ENCODE measurements at regions not wholly inside any gene's neighbourhood (a gene's known extent, or its start where the extent isn't known, plus 50 kb on each side); places are given as distances from the start of the nearest gene placed in this dataset.

- DNase-seq, result peak; percentile 48
These were observed 329.7 kb upstream of the HTR2A start for GRCh38 chr13:47226516-47226915.

- DNase-seq, result no peak
These were observed 323.7 kb upstream of the HTR2A start for GRCh38 chr13:47220453-47221140.

DNA sequence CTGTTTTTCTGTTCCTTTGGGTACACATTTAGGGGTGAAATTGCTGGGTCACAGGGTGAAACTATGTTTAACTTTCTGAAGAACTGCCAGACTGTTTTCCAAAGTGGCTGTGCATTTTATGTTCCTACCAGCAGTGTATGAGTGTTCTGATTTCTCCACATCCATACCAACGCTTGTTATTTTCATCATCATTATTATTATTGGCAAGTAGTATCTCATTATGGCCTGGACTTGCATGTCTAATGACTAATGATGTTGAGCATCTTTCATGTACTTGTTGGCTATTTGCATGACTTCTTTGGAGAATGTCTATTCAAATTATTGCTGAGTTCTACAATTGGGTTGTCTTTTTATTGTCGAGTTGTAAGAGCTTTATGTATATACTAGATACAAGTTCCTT lies 321.8 kb upstream of the HTR2A start:
- no peak for DNase-seq

DNA sequence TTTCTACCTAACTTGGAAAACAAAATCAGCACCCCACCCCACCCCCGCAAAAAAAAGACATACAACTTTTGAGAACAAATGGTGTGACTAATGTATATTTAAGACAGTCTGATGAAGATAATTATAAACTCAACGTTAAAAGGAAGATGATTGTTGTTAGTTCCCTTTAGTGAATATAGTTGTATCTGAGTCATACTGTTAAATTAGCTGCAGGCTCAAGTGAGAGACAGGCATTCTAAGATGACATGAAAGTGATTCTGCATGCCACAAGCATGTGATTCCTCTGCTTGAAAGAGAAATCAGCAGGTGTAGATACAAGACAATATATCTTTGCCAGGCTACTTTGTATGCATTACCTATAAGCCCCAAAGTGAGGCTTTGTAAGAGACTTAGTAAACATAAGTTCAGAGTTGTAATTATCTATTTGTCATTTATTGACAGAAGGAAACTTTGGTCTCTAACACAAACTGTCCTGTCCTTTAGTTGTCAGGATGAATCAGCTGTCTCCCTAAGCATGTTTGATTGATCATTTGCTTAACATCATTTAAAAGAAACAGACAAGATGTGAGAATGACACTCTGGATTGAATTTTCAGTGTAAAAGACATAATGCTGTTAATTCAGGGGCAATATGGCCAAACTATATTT lies 319.4 kb upstream of the HTR2A start:
- DNase-seq, result peak; percentile 69

DNA sequence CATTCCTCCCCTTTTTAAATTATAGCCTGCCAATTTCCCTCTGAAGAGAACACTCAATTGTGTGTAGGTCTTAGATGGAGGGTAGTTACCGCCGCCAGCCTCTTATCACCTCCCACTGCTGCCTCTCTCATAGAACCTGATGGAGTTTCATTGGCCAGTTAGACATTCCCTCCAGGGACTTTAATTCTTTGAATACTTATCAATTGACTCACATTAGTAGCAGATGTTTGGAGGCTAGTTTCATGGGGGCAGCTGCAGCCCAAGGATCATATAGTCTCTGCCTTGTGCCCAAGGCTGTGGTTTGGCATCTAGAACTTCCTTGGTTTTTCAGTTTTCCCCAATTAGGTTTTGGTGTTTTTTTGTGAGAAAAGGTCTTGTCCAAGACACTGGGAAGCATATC lies 318.9 kb upstream of the HTR2A start:
- DNase-seq, result peak; percentile 93

- DNase-seq, result peak; percentile 21
These were observed 316.2 kb upstream of the HTR2A start for GRCh38 chr13:47213047-47213446.

DNA sequence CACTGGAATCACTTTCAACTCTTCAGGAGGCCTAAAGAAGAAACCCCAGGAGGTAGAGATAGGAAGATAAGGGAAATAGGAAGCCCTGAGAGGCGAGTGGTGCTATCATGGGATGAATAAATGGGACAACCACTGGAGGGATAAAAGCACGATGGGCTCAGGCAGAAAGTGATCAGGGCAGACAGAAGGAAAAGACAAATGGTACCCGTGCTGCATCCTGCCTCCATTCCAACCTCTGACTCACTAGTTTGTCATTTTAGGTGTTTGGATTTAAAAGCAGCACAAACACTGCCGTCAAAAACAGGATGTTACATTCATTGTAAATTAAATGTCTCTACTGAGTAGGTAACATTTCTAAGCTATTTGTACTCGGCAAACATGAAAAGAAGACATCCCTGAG lies 314.3 kb upstream of the HTR2A start:
- peak; percentile 42 for DNase-seq

- DNase-seq, result no peak
These were observed 309.3 kb upstream of the HTR2A start for GRCh38 chr13:47206111-47206510.

- DNase-seq, result no peak
These were observed 293.9 kb upstream of the HTR2A start for GRCh38 chr13:47190696-47191305.

DNA sequence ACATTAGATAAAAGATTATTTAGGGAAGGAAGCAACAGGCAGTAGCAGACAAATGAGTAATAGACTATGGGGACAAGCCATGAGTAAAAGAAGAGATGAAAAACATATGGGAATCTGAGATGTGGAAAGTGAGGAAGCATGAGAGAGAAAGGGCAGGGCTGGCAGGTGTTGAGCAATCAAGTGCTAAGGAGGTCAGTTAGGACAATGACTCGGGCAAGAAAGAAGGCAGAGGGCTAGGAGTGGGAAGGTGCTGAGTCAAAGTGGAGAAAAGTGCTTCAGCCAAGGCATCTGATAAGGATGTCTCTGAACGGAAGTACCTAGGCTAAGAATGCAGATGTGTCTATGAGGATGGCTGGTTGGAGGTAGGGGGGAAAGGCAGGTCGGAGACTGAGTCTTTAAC lies 291.9 kb upstream of the HTR2A start:
- peak; percentile 88 for DNase-seq

DNA sequence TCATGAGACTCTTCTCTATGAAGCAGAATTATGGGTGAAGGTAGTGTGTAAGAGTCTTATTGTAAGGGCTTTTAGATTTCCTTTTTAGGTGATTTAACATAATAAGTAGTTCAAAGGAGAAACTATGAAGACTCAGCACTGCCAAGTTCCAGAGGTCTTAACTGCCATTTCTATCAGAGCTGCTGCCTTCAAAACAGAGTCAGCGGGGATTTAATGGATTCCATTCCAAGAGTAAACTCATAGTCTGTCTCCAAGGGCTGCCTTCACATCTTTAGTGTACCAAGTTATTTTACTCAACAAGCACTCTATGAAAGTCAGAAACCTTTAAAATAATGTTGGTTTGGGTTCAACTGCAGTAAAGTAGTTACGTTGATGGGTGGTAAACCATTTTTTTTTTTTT lies 289.6 kb upstream of the HTR2A start:
- no peak for DNase-seq

DNA sequence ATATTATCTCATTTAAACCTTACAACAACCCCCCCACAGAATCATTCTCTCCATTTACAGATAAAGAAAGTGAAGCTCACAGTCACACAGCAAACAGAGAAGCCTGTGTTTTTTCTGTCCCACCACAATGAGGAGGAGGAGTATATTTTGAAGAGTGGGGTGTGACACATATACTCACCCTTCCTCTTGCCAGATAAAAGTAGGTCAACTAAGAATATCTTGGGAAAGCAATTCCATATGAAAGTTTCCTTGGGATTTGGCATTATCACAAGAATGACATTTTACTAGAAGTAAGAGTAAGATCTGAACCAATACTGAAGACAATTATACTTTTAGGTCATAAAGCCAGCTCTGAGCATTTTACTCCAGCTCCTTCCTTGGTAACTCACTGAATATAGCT lies 287.5 kb upstream of the HTR2A start:
- DNase-seq, result no peak

GRCh38 chr13:47179321-47179720 lies 282.5 kb upstream of the HTR2A start:
- no peak for DNase-seq

DNA sequence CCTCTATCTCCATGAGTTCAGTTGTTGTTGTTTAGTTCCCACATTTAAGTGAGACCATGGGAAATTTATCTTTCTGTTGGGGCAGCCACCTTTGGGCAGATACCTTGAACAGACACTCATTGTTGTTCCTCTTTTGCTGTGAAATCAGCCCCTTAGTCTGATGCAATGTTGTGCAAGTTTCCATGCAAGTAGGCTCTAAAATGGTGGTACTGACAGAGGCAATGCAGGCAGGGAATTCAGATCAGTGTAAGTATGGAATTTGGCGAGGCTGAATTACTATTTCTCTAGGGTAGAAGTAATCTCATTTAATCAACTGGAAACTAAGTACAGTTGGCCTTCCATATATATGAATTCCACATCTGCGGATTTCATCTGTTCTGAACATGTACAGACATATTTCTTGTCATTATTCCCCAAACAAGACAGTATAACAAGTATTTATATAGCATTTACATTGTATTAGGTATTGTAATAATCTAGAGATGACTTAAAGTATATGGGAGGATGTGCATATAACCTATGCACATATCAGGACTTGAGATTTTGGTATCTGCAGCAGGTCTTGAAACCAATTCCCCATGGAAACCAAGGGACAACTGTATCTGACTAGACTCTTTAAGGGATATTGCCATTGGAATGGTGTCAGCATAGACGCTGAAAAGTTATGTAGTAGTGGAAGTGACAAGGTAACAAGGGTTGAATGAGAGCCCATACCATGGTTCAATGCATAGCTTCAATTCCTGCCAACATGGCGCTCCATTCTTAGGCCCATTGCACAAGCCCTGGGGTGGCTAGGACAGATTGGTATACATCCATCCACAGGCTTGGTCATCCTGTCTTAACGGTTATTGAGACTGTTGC lies 281.5 kb upstream of the HTR2A start:
- DNase-seq, result no peak

GRCh38 chr13:47175172-47175866 lies 278.5 kb upstream of the HTR2A start:
- DNase-seq, result peak; percentile 91

- DNase-seq, result no peak
These were observed 274.1 kb upstream of the HTR2A start for GRCh38 chr13:47170971-47171370.

DNA sequence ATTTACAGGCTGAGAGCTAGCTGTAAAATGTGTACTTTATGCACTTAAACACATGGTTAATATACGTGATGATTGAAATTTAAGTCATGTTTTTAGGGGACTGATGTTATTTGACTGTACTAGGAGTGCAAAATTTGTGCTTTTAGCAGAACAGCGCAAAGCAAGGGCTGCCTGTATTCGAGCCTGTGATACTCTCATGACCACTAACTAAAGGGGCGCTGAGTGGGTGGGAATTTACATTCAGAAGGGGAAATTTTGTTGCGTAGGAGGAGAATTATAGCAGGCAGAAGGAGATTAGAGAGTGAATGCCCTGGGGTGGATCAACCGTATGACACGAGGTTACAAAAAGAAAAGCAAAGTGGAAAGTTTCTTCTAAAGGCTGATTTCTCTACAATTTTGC lies 271.8 kb upstream of the HTR2A start:
- DNase-seq, result no peak

GRCh38 chr13:47168066-47168465 lies 271.2 kb upstream of the HTR2A start:
- peak; percentile 54 for DNase-seq

DNA sequence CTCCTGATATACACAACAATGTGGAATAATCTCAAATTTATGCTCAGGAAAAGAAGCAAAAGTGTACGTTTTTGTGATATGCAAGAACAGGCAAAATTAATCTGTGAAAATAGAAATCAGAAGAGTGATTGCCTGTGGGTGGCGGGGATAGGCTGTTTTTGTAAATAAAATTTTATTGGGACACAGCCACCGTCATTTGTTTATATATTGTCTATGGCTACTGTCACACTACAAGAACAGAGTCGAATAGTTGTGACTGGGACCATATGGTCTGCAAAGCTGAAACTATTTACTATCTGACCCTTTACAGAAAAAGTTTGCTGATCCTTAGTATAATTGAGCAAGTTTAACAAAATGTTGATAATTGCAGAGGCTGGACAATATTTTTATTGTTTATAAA lies 269.5 kb upstream of the HTR2A start:
- DNase-seq, result no peak

GRCh38 chr13:47159853-47160550 lies 263.1 kb upstream of the HTR2A start:
- no peak for DNase-seq

- DNase-seq, result no peak
These were observed 261.7 kb upstream of the HTR2A start for GRCh38 chr13:47158593-47158992.

DNA sequence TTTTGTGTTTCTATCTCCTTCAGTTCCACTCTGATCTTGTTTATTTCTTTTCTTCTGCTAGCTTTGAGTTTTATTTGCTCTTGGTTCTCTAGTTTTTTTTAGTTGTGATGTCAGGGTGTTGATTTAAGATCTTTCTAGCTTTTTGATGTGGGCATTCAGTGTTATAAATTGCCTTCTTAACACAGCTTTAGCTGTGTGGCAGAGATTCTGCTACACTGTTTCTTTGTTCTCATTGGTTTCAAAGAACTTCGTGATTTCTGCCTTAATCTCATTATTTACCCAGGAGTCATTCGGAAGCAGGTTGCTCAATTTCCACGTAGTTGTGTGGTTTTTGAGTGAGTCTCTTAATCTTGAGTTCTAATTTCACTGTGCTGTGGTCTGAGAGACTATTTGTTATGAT lies 251.7 kb upstream of the HTR2A start:
- DNase-seq, result no peak
